ENCODE measurements at regions not wholly inside any gene's neighbourhood (a gene's known extent, or its start where the extent isn't known, plus 50 kb on each side); places are given as distances from the start of the nearest gene placed in this dataset.

DNA sequence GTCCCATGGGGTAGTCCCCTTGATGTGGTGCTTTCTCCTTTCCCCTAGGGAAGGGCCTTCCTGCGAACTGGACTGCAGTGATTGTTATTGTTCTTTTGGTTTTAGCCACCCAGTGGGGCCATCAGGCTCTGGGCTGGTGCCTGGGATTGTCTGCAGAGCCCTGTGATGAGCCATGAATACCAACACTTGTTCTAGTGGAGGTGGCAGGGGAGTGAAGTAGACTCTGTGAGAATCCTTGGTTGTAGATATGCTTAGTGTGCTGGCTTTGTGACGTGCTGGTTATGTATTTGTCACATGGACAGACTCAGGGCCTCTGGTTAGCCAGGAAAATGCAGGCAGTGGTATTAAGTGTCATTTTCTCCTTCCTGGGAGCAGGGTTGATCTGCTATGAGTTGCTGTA, 51.8 kb upstream of the NDUFB4 start:
- POLR2A ChIA-PET, result no interaction called here
- H3K4me3 Mint-ChIP-seq, result no peak overlapping the region
- H3K4me1 Mint-ChIP-seq (ENCODE audit: low read depth), result no peaks in the 10 kb centered on the region
- H3K27ac Mint-ChIP-seq, result no peak overlapping the region
- intact Hi-C loops (cut with micrococcal nuclease), result no loop called here
- H3K27me3 Mint-ChIP-seq, result peaks cover 12% of the 10 kb centered on the region
- H3K9me3 Mint-ChIP-seq, result peaks cover 32% of the 10 kb centered on the region
- CTCF ChIA-PET, result interaction anchor here (0.6 kb wide), 1 partner anchor 138 kb away, joined by 3 read pairs; no protein-coding TSS in a partner anchor
- DNase-seq (no peak), ATAC-seq (no peak)
- peaks cover 4% of the 10 kb centered on the region for H3K36me3 Mint-ChIP-seq (ENCODE audit: low read depth)
- TF ChIP-seq, protein P1, sequence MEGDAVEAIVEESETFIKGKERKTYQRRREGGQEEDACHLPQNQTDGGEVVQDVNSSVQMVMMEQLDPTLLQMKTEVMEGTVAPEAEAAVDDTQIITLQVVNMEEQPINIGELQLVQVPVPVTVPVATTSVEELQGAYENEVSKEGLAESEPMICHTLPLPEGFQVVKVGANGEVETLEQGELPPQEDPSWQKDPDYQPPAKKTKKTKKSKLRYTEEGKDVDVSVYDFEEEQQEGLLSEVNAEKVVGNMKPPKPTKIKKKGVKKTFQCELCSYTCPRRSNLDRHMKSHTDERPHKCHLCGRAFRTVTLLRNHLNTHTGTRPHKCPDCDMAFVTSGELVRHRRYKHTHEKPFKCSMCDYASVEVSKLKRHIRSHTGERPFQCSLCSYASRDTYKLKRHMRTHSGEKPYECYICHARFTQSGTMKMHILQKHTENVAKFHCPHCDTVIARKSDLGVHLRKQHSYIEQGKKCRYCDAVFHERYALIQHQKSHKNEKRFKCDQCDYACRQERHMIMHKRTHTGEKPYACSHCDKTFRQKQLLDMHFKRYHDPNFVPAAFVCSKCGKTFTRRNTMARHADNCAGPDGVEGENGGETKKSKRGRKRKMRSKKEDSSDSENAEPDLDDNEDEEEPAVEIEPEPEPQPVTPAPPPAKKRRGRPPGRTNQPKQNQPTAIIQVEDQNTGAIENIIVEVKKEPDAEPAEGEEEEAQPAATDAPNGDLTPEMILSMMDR (IDR thresholded peaks at IDR 0.05), result no peak

DNA sequence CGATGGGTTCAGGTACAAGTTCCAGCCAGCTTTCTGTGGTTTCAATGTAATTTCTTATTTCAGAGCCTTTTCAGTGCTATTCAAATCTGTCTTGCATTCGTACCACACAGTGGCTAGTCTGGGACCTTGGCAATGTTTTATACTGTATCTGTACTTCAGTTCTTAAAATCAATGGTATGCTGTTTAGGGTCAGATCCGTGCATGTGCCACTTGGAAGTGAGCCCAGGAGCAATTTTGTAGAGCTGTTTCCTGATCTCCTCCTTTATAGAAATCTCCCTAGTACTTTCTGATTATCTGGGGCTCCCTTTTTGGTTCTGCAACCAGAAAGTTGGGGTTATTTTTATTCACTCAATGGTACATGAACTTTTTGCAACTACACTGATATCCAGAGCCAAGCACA, 59.5 kb upstream of the NDUFB4 start:
- H3K27me3 Mint-ChIP-seq, result peaks cover 23% of the 10 kb centered on the region
- H3K27ac Mint-ChIP-seq, result no peak overlapping the region
- ChIA-PET POLR2A (no interaction called here), CTCF (no interaction called here)
- intact Hi-C loops (cut with micrococcal nuclease), result no loop called here
- DNase-seq (no peak), ATAC-seq (no peak)
- peaks cover 19% of the 10 kb centered on the region for H3K9me3 Mint-ChIP-seq
- peaks cover 4% of the 10 kb centered on the region for H3K36me3 Mint-ChIP-seq (ENCODE audit: low read depth)
- TF ChIP-seq, protein P1 (IDR thresholded peaks at IDR 0.05), result no peak
- H3K4me1 Mint-ChIP-seq (ENCODE audit: low read depth), result no peaks in the 10 kb centered on the region
- H3K4me3 Mint-ChIP-seq, result no peak overlapping the region

- no peak overlapping the region for H3K4me3 Mint-ChIP-seq
- intact Hi-C loops (cut with micrococcal nuclease), result no loop called here
- H3K4me1 Mint-ChIP-seq (ENCODE audit: low read depth), result no peaks in the 10 kb centered on the region
- H3K27ac Mint-ChIP-seq, result no peak overlapping the region
- ATAC-seq (no peak), DNase-seq (no peak)
- peaks cover 18% of the 10 kb centered on the region for H3K27me3 Mint-ChIP-seq
- ChIA-PET POLR2A (no interaction called here), CTCF (no interaction called here)
- TF ChIP-seq, protein P1 (IDR thresholded peaks at IDR 0.05), result no peak
- no peaks in the 10 kb centered on the region for H3K36me3 Mint-ChIP-seq (ENCODE audit: low read depth)
- no peaks in the 10 kb centered on the region for H3K9me3 Mint-ChIP-seq
These were observed 63.2 kb upstream of the NDUFB4 start for GRCh38 chr3:120532969-120533368.

DNA sequence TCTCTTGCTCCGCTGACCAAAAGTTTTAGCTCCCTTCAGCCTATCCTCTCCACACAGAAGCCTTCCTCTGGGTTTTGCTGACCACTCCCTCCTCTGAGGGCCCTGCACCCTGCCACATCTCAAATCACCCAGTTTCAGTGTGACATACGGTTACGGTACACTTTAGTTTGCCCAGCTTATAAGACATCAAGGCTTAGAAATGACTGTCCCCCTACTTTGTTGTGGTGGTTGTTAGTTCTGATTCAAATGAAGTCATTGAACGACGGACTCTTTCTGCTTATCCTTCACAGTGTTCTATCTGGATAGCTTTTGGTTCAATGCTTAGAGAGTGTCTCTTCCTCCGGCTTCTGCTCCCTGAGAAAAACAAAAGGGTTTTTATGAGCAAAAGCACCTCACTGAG, 68.0 kb upstream of the NDUFB4 start:
- POLR2A ChIA-PET, result no interaction called here
- H3K4me3 Mint-ChIP-seq, result no peak overlapping the region
- H3K36me3 Mint-ChIP-seq (ENCODE audit: low read depth), result no peaks in the 10 kb centered on the region
- ATAC-seq (peak; percentile 34), DNase-seq (no peak)
- intact Hi-C loops (cut with micrococcal nuclease), result no loop called here
- peaks cover 1% of the 10 kb centered on the region for H3K4me1 Mint-ChIP-seq (ENCODE audit: low read depth)
- TF ChIP-seq, protein P1 (IDR thresholded peaks at IDR 0.05), result no peak
- H3K27me3 Mint-ChIP-seq, result peaks cover 8% of the 10 kb centered on the region
- CTCF ChIA-PET, result interaction anchor here (1.7 to 1.8 kb wide), 2 partner anchors 31 to 111 kb away, joined by 3 to 6 read pairs; no protein-coding TSS in a partner anchor
- H3K27ac Mint-ChIP-seq, result no peak overlapping the region
- no peaks in the 10 kb centered on the region for H3K9me3 Mint-ChIP-seq

GRCh38 chr3:120526011-120526870, 69.9 kb upstream of the NDUFB4 start:
- no peak overlapping the region for H3K4me3 Mint-ChIP-seq
- ChIA-PET POLR2A (no interaction called here), CTCF (no interaction called here)
- peaks cover 7% of the 10 kb centered on the region for H3K27me3 Mint-ChIP-seq
- DNase-seq, result no peak
- no peak for ATAC-seq
- H3K27ac Mint-ChIP-seq, result no peak overlapping the region
- no peaks in the 10 kb centered on the region for H3K9me3 Mint-ChIP-seq
- peaks cover 1% of the 10 kb centered on the region for H3K4me1 Mint-ChIP-seq (ENCODE audit: low read depth)
- TF ChIP-seq, protein P1 (IDR thresholded peaks at IDR 0.05), result no peak
- H3K36me3 Mint-ChIP-seq (ENCODE audit: low read depth), result no peaks in the 10 kb centered on the region
- intact Hi-C loops (cut with micrococcal nuclease), result no loop called here

All from activated CD8-positive, alpha-beta T cell treated with anti-CD3 and anti-CD28 coated beads for 36 hours (primary cell).